Kidney (tissue), 13 donors: ENCODE measurements at regions not wholly inside any gene's neighbourhood (a gene's known extent, or its start where the extent isn't known, plus 50 kb on each side); places are given as distances from the start of the nearest gene placed in this dataset.
"Not testable (repeated sequence)": the region's sequence is repeated elsewhere in the genome, so short reads cannot be mapped to it uniquely, and the experiment has no call there.

Experiments used
- DNase-seq, 5 donors: peaks; one replicate each; pipeline ENCODE4 v3.0.0-alpha.2; 2013 to 2020
- FAIRE-seq: peaks from 2 replicates; lab custom pipeline; 2012; peaks lifted over from hg19 to GRCh38; lab: Jason Lieb, UNC
- H3K27ac ChIP-seq, 2 donors: one replicate each; pipeline ENCODE4 v1.7.0; 2013; ENCODE audit warnings: low read depth in 2 of 2, low read length in 2 of 2, inconsistent platforms in 1 of 2
- H3K27me3 ChIP-seq: one replicate; pipeline ENCODE4 v1.7.1; 2013; ENCODE audit warnings: low read length, inconsistent platforms; ENCODE audit not compliant: control insufficient read depth, insufficient read depth
- H3K36me3 ChIP-seq, 3 donors: one replicate each; pipeline versions ENCODE4 v1.7.0 to v1.7.1; 2013; ENCODE audit warnings: low read length in 3 of 3, control low read depth in 1 of 3, inconsistent platforms in 1 of 3; ENCODE audit not compliant: insufficient read depth in 3 of 3, control insufficient read depth in 2 of 3
- H3K4me1 ChIP-seq, 3 donors: one replicate each; pipeline versions ENCODE4 v1.7.0 to v1.7.1; 2013; ENCODE audit warnings: low read length in 3 of 3, inconsistent platforms in 1 of 3, low read depth in 1 of 3; ENCODE audit not compliant: control insufficient read depth in 2 of 3, insufficient read depth in 2 of 3
- H3K4me3 ChIP-seq, 3 donors: one replicate each; pipeline versions ENCODE4 v1.7.0 to v1.8.1; 2013; ENCODE audit warnings: low read length in 3 of 3, control low read depth in 1 of 3, inconsistent platforms in 1 of 3
- H3K9ac ChIP-seq, 3 donors: one replicate each; pipeline versions ENCODE4 v1.7.0 to v1.7.1; 2013; ENCODE audit warnings: low read length in 3 of 3, control low read depth in 1 of 3, inconsistent platforms in 1 of 3
- H3K9me3 ChIP-seq, 3 donors: one replicate each; pipeline versions ENCODE4 v1.7.0 to v1.7.1; 2013; ENCODE audit warnings: low read length in 3 of 3, control low read depth in 1 of 3, inconsistent platforms in 1 of 3; ENCODE audit not compliant: control insufficient read depth in 2 of 3, insufficient read depth in 1 of 3
- CTCF ChIP-seq: IDR thresholded peaks from 3 replicates; pipeline ENCODE4 v1.5.1; 2012; ENCODE audit warnings: mild to moderate bottlenecking, moderate library complexity, borderline replicate concordance; ENCODE audit not compliant: insufficient read depth; ENCODE audit errors: extremely low read depth
- intact Hi-C: fragments of 100-400 bp; cut with DNase I; formaldehyde crosslinking; loops from one replicate; pipeline ENCODE4 v1.11.1; 2022
- donor health status: control.
- donor health status: control.
- donor health status: control.
- donor health status: control.
- donor health status: control.
- donor health status: DM: yes; HTN: yes; CAD: no.
- donor health status: Normal renal cell carcinoma (clear cell type).

GRCh38 chr17:77531641-77532040 lies 390.9 kb downstream of the SEC14L1 start:
- intact Hi-C loops = no loop called here
- H3K4me3 ChIP-seq = no peak overlapping the region
- H3K9me3 ChIP-seq = no peaks in the 10 kb centered on the region
- no peaks in the 10 kb centered on the region for H3K27me3 ChIP-seq
- TF ChIP-seq CTCF = no peak
- FAIRE-seq (no peak), DNase-seq (no peak)
- H3K27ac ChIP-seq = no peak overlapping the region
- H3K9ac ChIP-seq = no peak overlapping the region
- no peaks in the 10 kb centered on the region for H3K36me3 ChIP-seq
- H3K4me1 ChIP-seq = no peaks in the 10 kb centered on the region

GRCh38 chr17:77533697-77534096 lies 392.9 kb downstream of the SEC14L1 start:
- DNase-seq, H3K27ac ChIP-seq, H3K36me3 ChIP-seq, H3K9me3 ChIP-seq, FAIRE-seq, intact Hi-C loops, H3K9ac ChIP-seq, H3K27me3 ChIP-seq, H3K4me1 ChIP-seq, H3K4me3 ChIP-seq: not testable (repeated sequence)

- no peak overlapping the region for H3K4me3 ChIP-seq
- no peak overlapping the region for H3K27ac ChIP-seq
- DNase-seq (no peak), FAIRE-seq (no peak)
- no peaks in the 10 kb centered on the region for H3K4me1 ChIP-seq
- H3K9me3 ChIP-seq = no peaks in the 10 kb centered on the region
- no peak overlapping the region for H3K9ac ChIP-seq
- no peak for TF ChIP-seq CTCF
- no peaks in the 10 kb centered on the region for H3K36me3 ChIP-seq
- H3K27me3 ChIP-seq = no peaks in the 10 kb centered on the region
- intact Hi-C loops = no loop called here
Observed at GRCh38 chr17:77534137-77534536, 393.4 kb downstream of the SEC14L1 start.

- intact Hi-C loops = no loop called here
- TF ChIP-seq CTCF = no peak
- Histone ChIP-seq H3K9me3 (no peaks in the 10 kb centered on the region), H3K36me3 (no peaks in the 10 kb centered on the region), H3K4me3 (no peak overlapping the region), H3K4me1 (no peaks in the 10 kb centered on the region), H3K27me3 (no peaks in the 10 kb centered on the region), H3K27ac (no peak overlapping the region), H3K9ac (no peak overlapping the region)
- peak in 1 of 5 donors; percentile 31 for DNase-seq
- FAIRE-seq = no peak
Observed at GRCh38 chr17:77535435-77535834, 394.7 kb downstream of the SEC14L1 start.
